ENCODE measurements at regions not wholly inside any gene's neighbourhood (a gene's known extent, or its start where the extent isn't known, plus 50 kb on each side); places are given as distances from the start of the nearest gene placed in this dataset.

DNA sequence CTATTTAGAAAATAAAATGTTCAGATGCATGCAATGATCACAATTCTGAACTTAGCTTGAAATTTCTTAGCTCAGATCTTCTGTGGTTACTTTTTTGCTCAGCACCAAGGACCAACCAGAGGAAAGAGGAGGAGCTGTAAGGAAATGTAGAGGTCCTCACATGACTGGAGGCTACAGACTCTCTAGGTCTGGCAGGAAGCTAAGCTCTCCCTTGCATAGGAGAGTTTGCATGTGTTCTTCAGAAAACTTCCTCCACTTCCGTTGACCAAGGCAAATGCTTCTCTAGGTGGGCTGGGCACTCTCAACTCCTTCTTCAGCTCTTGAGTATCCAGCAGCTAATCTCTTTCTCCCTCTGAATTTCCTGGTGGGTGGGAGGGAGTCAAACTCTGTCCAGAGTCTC, 119.6 kb downstream of the BTC start:
- TF ChIP-seq SUZ12 (IDR thresholded peaks at IDR 0.05) (no peak), SP1 (IDR thresholded peaks at IDR 0.05) (no peak), BHLHE40 (IDR thresholded peaks at IDR 0.05; ENCODE audit: borderline replicate concordance) (no peak), TARDBP (IDR thresholded peaks at IDR 0.05) (no peak)
- TF ChIP-seq, protein P1, sequence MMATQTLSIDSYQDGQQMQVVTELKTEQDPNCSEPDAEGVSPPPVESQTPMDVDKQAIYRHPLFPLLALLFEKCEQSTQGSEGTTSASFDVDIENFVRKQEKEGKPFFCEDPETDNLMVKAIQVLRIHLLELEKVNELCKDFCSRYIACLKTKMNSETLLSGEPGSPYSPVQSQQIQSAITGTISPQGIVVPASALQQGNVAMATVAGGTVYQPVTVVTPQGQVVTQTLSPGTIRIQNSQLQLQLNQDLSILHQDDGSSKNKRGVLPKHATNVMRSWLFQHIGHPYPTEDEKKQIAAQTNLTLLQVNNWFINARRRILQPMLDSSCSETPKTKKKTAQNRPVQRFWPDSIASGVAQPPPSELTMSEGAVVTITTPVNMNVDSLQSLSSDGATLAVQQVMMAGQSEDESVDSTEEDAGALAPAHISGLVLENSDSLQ (IDR thresholded peaks at IDR 0.05), result no peak
